IMR-90 (cell line): ENCODE measurements at regions not wholly inside any gene's neighbourhood (a gene's known extent, or its start where the extent isn't known, plus 50 kb on each side); places are given as distances from the start of the nearest gene placed in this dataset.

Source experiments
- ATAC-seq: fragments of 200-7000 bp; cut with Tn5 transposase; 2 replicates; pipeline ENCODE4 v1.9.1; 2020; ENCODE audit warnings: low read depth, mild to moderate bottlenecking, moderate library complexity
- BruUV-seq: library from RNA; stranded (reverse); fragments of 400-500 nt; replicated peaks from 2 replicates; lab custom pipeline; 2021; lab: Mats Ljungman, UMichigan
- CTCF ChIA-PET: fragments of 300-600 bp; formaldehyde crosslinking; extraction: SDS; loops from one replicate; lab custom pipeline; 2021; ENCODE audit warnings: antibody characterized with exemption; lab: Yijun Ruan, JAX
- POLR2A ChIA-PET: fragments of 300-600 bp; sonication (Branson Sonifier 250); formaldehyde crosslinking; loops from one replicate; lab custom pipeline; 2022; ENCODE audit warnings: antibody characterized with exemption; ENCODE audit not compliant: unreplicated experiment; lab: Charles Lee
- DNase-seq: peaks from one replicate; pipeline ENCODE4 v3.0.0; 2013
- H2AFZ ChIP-seq: replicated peaks from 2 replicates; pipeline ENCODE3; 2013; ENCODE audit warnings: low read length, mild to moderate bottlenecking; ENCODE audit not compliant: poor library complexity
- H2AK5ac ChIP-seq: 2 replicates; pipeline ENCODE4 v1.6.1; 2013; ENCODE audit warnings: low read depth, low read length, inconsistent platforms
- H2AK9ac ChIP-seq: replicated peaks from 2 replicates; pipeline ENCODE3; 2013; ENCODE audit warnings: mild to moderate bottlenecking, low read depth, low read length, moderate library complexity; ENCODE audit not compliant: poor library complexity
- H2BK120ac ChIP-seq: 2 replicates; pipeline ENCODE4 v1.6.1; 2013; ENCODE audit warnings: low read depth, low read length, inconsistent platforms
- H2BK15ac ChIP-seq: 3 replicates; pipeline ENCODE4 v1.6.1; 2013; ENCODE audit warnings: low read depth, low read length, inconsistent platforms
- H2BK20ac ChIP-seq: 2 replicates; pipeline ENCODE4 v1.6.1; 2013; ENCODE audit warnings: low read depth, mild to moderate bottlenecking, inconsistent platforms, low read length, moderate library complexity
- H2BK5ac ChIP-seq: 2 replicates; pipeline ENCODE4 v1.6.1; 2013; ENCODE audit warnings: mild to moderate bottlenecking, low read depth, low read length, inconsistent platforms; ENCODE audit not compliant: poor library complexity, severe bottlenecking
- H3K14ac ChIP-seq: replicated peaks from 2 replicates; pipeline ENCODE4 v1.6.1; 2013; ENCODE audit warnings: low read depth, low read length, inconsistent platforms
- H3K18ac ChIP-seq: 2 replicates; pipeline ENCODE4 v1.6.1; 2013; ENCODE audit warnings: low read depth, low read length, control low read depth
- H3K23ac ChIP-seq: 2 replicates; pipeline ENCODE4 v1.6.1; 2013; ENCODE audit warnings: low read depth, low read length, inconsistent platforms
- H3K27ac ChIP-seq: 2 replicates; pipeline ENCODE4 v1.5.1; 2013; ENCODE audit warnings: mild to moderate bottlenecking, control low read depth, low read length; ENCODE audit not compliant: insufficient read depth
- H3K27me3 ChIP-seq: 2 replicates; pipeline ENCODE4 v1.6.1; 2013; ENCODE audit warnings: low read length; ENCODE audit not compliant: control insufficient read depth, insufficient read depth
- H3K36me3 ChIP-seq: 2 replicates; pipeline ENCODE4 v1.6.1; 2013; ENCODE audit warnings: low read length, mixed read lengths; ENCODE audit not compliant: control insufficient read depth, insufficient read depth
- H3K4ac ChIP-seq: 2 replicates; pipeline ENCODE4 v1.6.1; 2013; ENCODE audit warnings: low read depth, low read length, inconsistent platforms
- H3K4me1 ChIP-seq: 2 replicates; pipeline ENCODE4 v1.6.1; 2013; ENCODE audit warnings: low read length, mixed read lengths; ENCODE audit not compliant: control insufficient read depth, insufficient read depth
- H3K4me2 ChIP-seq: 2 replicates; pipeline ENCODE4 v1.6.1; 2013; ENCODE audit warnings: low read depth, mild to moderate bottlenecking, control low read depth, low read length, moderate library complexity
- H3K4me3 ChIP-seq: 2 replicates; pipeline ENCODE4 v1.5.1; 2013; ENCODE audit warnings: low read depth, mild to moderate bottlenecking, control low read depth, low read length, moderate library complexity; ENCODE audit not compliant: insufficient read depth
- H3K56ac ChIP-seq: 2 replicates; pipeline ENCODE4 v1.6.1; 2013; ENCODE audit warnings: low read length, inconsistent platforms; ENCODE audit not compliant: insufficient read depth; ENCODE audit errors: extremely low read depth
- H3K79me1 ChIP-seq, 2 experiments: 2 replicates each; pipeline ENCODE4 v1.6.1; 2013; ENCODE audit warnings: low read length in 2 of 2, inconsistent platforms in 1 of 2, low read depth in 1 of 2
- H3K9ac ChIP-seq: 2 replicates; pipeline ENCODE4 v1.6.1; 2013; ENCODE audit warnings: low read depth, low read length, control low read depth
- H3K9me1 ChIP-seq: 2 replicates; pipeline ENCODE4 v1.6.1; 2013; ENCODE audit warnings: low read length, inconsistent platforms; ENCODE audit not compliant: insufficient read depth
- H3K9me3 ChIP-seq: 2 replicates; pipeline ENCODE4 v1.6.1; 2013; ENCODE audit warnings: low read length; ENCODE audit not compliant: control insufficient read depth, insufficient read depth
- H4K20me1 ChIP-seq: 2 replicates; pipeline ENCODE4 v1.6.1; 2013; ENCODE audit warnings: low read length, inconsistent platforms; ENCODE audit not compliant: insufficient read depth
- H4K5ac ChIP-seq: 2 replicates; pipeline ENCODE4 v1.6.1; 2013; ENCODE audit warnings: mild to moderate bottlenecking, low read depth, low read length, control low read depth
- H4K8ac ChIP-seq, 2 experiments: 2 replicates each; pipeline ENCODE4 v1.6.1; 2013; ENCODE audit warnings: low read depth in 2 of 2, low read length in 2 of 2, control low read depth in 1 of 2, inconsistent platforms in 1 of 2
- H4K91ac ChIP-seq: 2 replicates; pipeline ENCODE4 v1.6.1; 2013; ENCODE audit warnings: low read depth, low read length, inconsistent platforms; ENCODE audit not compliant: insufficient read depth
- BHLHE40 ChIP-seq: fragments of 150-350 bp; IDR thresholded peaks from 2 replicates; pipeline ENCODE4 v1.6.1; 2016; ENCODE audit warnings: mild to moderate bottlenecking, low read depth, low read length
- CEBPB ChIP-seq: IDR thresholded peaks from 2 replicates; pipeline ENCODE4 v1.6.1; 2012; ENCODE audit warnings: low read depth, low read length, improper control_type of control experiment
- CHD1 ChIP-seq: IDR thresholded peaks from 2 replicates; pipeline ENCODE4 v1.6.1; 2012; ENCODE audit warnings: low read depth, low read length, improper control_type of control experiment
- CTCF ChIP-seq: conservative IDR thresholded peaks from 2 replicates; pipeline ENCODE4 v1.5.1; 2012; ENCODE audit warnings: mild to moderate bottlenecking, low read depth, low read length, improper control_type of control experiment
- ELK1 ChIP-seq: fragments of 150-350 bp; IDR thresholded peaks from 2 replicates; pipeline ENCODE4 v1.6.1; 2016; ENCODE audit warnings: low read depth, mild to moderate bottlenecking, low read length, moderate library complexity, borderline replicate concordance
- FOS ChIP-seq: fragments of 150-350 bp; IDR thresholded peaks from 2 replicates; pipeline ENCODE4 v1.6.1; 2016; ENCODE audit warnings: low read depth, low read length
- MAFK ChIP-seq: IDR thresholded peaks from 2 replicates; pipeline ENCODE4 v1.6.1; 2012; ENCODE audit warnings: low read depth, low read length, improper control_type of control experiment
- MAZ ChIP-seq: IDR thresholded peaks from 2 replicates; pipeline ENCODE4 v1.6.1; 2012; ENCODE audit warnings: low read depth, mild to moderate bottlenecking, low read length, improper control_type of control experiment, moderate library complexity, borderline replicate concordance
- MXI1 ChIP-seq: IDR thresholded peaks from 2 replicates; pipeline ENCODE4 v1.6.1; 2012; ENCODE audit warnings: low read depth, mild to moderate bottlenecking, low read length, moderate library complexity, borderline replicate concordance
- NFE2L2 ChIP-seq: fragments of 150-350 bp; IDR thresholded peaks from 2 replicates; pipeline ENCODE4 v1.6.1; 2016; ENCODE audit warnings: low read depth, mild to moderate bottlenecking, low read length
- POLR2A ChIP-seq: IDR thresholded peaks from 2 replicates; pipeline ENCODE4 v1.6.1; 2012; ENCODE audit warnings: mild to moderate bottlenecking, low read depth, low read length
- RAD21 ChIP-seq: IDR thresholded peaks from 2 replicates; pipeline ENCODE4 v1.6.1; 2012; ENCODE audit warnings: low read length, improper control_type of control experiment
- RCOR1 ChIP-seq: IDR thresholded peaks from 2 replicates; pipeline ENCODE4 v1.6.1; 2012; ENCODE audit warnings: mild to moderate bottlenecking, low read length, improper control_type of control experiment; ENCODE audit not compliant: insufficient replicate concordance
- RFX5 ChIP-seq: IDR thresholded peaks from 2 replicates; pipeline ENCODE4 v1.8.0; 2012; ENCODE audit warnings: low read depth, mild to moderate bottlenecking, low read length, moderate library complexity
- SMC3 ChIP-seq: fragments of 150-350 bp; IDR thresholded peaks from 2 replicates; pipeline ENCODE4 v1.6.1; 2016; ENCODE audit warnings: low read depth, mild to moderate bottlenecking, antibody characterized with exemption, low read length, moderate library complexity
- USF2 ChIP-seq: fragments of 150-350 bp; IDR thresholded peaks from 2 replicates; pipeline ENCODE4 v1.6.1; 2017; ENCODE audit warnings: mild to moderate bottlenecking, antibody characterized with exemption, low read length, low read depth
- WGBS, 2 experiments: methylation state at CpG; one replicate each; pipeline versions ENCODE4 v1.1.5 to v1.1.7; 2013; ENCODE audit warnings: missing lambda C conversion rate in 2 of 2; ENCODE audit not compliant: insufficient read length in 1 of 2; ENCODE audit errors: extremely low coverage in 2 of 2; 5-methylcytosine and 5-hydroxymethylcytosine counted together
- dilution Hi-C: fragments of 300-500 bp; cut with HindIII; formaldehyde crosslinking; loops from one replicate; pipeline ENCODE4 v1.14.3; 2018; ENCODE audit warnings: low sequenced_read_pairs; ENCODE audit not compliant: unreplicated experiment
- in situ Hi-C: fragments of 300-500 bp; cut with MboI; formaldehyde crosslinking; loops from 3 replicates; pipeline ENCODE4 v1.14.3; 2019; ENCODE audit warnings: low sequenced_read_pairs, inconsistent platforms, mixed read lengths
- intact Hi-C: fragments of 100-400 bp; cut with micrococcal nuclease; formaldehyde crosslinking; loops from 2 replicates; pipeline ENCODE4 v1.10.0; 2022

- H3K79me1 ChIP-seq: no peaks in the 10 kb centered on the region
- H3K4me1 ChIP-seq: no peaks in the 10 kb centered on the region
- in situ Hi-C loops: no loop called here
- no peak overlapping the region for H3K27ac ChIP-seq
- H4K20me1 ChIP-seq: no peaks in the 10 kb centered on the region
- DNase-seq (no peak), ATAC-seq (no peak)
- H3K4me3 ChIP-seq: no peak overlapping the region
- no peak overlapping the region for H3K14ac ChIP-seq
- no peak overlapping the region for H2BK15ac ChIP-seq
- no peak overlapping the region for H3K4ac ChIP-seq
- H3K18ac ChIP-seq: no peak overlapping the region
- H4K5ac ChIP-seq: no peak overlapping the region
- H3K27me3 ChIP-seq: peaks cover 29% of the 10 kb centered on the region
- no peak overlapping the region for H3K9ac ChIP-seq
- no peak overlapping the region for H3K4me2 ChIP-seq
- no peaks in the 10 kb centered on the region for H3K36me3 ChIP-seq
- H2AK5ac ChIP-seq: no peak overlapping the region
- no peak overlapping the region for H4K8ac ChIP-seq
- BruUV-seq: no TSS peak
- no peaks in the 10 kb centered on the region for H3K9me1 ChIP-seq
- ChIA-PET CTCF (interaction anchor here (0.5 kb wide), 1 partner anchor 1154 kb away, joined by 3 read pairs; no protein-coding TSS in a partner anchor), POLR2A (no interaction called here)
- H2BK5ac ChIP-seq: no peak overlapping the region
- H2BK20ac ChIP-seq: no peak overlapping the region
- no peak overlapping the region for H2AK9ac ChIP-seq
- H4K91ac ChIP-seq: no peak overlapping the region
- H3K23ac ChIP-seq: no peak overlapping the region
- H3K56ac ChIP-seq: no peak overlapping the region
- intact Hi-C loops: no loop called here
- dilution Hi-C loops: no loop called here
- no CpG with 5 or more reads among the region's 3 CpGs for WGBS, 2 experiments
- no peak overlapping the region for H2BK120ac ChIP-seq
- TF ChIP-seq SMC3: no peak
- no peak for TF ChIP-seq USF2
- TF ChIP-seq CTCF: no peak
- no peak for TF ChIP-seq RFX5
- TF ChIP-seq RAD21: no peak
- TF ChIP-seq BHLHE40: no peak
- no peak for TF ChIP-seq ELK1
- TF ChIP-seq RCOR1: no peak
- TF ChIP-seq POLR2A: no peak
- no peak for TF ChIP-seq FOS
- TF ChIP-seq NFE2L2: no peak
- no peak for TF ChIP-seq CHD1
- TF ChIP-seq MAZ: no peak
- no peak for TF ChIP-seq MXI1
- no peak for TF ChIP-seq CEBPB
- TF ChIP-seq MAFK: no peak
- H3K9me3 ChIP-seq: peaks cover 2% of the 10 kb centered on the region; the same call in 1 of the 2 replicates
- no peak overlapping the region for H2AFZ ChIP-seq
These were observed 82.8 kb upstream of the FAM171A1 start for GRCh38 chr10:15453926-15454325.
